Neural progenitor cell (in vitro differentiated cells): ENCODE measurements at regions not wholly inside any gene's neighbourhood (a gene's known extent, or its start where the extent isn't known, plus 50 kb on each side); places are given as distances from the start of the nearest gene placed in this dataset.
"Not testable (repeated sequence)": the region's sequence is repeated elsewhere in the genome, so short reads cannot be mapped to it uniquely, and the experiment has no call there.

Experiments
- CTCF ChIP-seq: fragments of 200-600 bp; sonication (generic); IDR thresholded peaks from 2 replicates; pipeline ENCODE4 v1.5.1; 2017; ENCODE audit warnings: antibody characterized with exemption, mild to moderate bottlenecking
- EZH2 ChIP-seq: fragments of 200-600 bp; sonication (generic); IDR thresholded peaks from 2 replicates; pipeline ENCODE4 v1.6.1; 2017; ENCODE audit warnings: antibody characterized with exemption, mild to moderate bottlenecking, moderate library complexity

GRCh38 chr4:3948210-3948609 is 182.0 kb downstream of the ADRA2C start:
- not testable (repeated sequence) for TF ChIP-seq EZH2, CTCF
